Fibroblast of villous mesenchyme (primary cell): ENCODE measurements at regions not wholly inside any gene's neighbourhood (a gene's known extent, or its start where the extent isn't known, plus 50 kb on each side); places are given as distances from the start of the nearest gene placed in this dataset.
"Not testable (repeated sequence)": the region's sequence is repeated elsewhere in the genome, so short reads cannot be mapped to it uniquely, and the experiment has no call there.

ENCODE experiments used
- DNase-seq: peaks from one replicate; pipeline ENCODE4 v3.0.0-alpha.2; 2010; ENCODE audit warnings: low read depth
- H3K4me3 ChIP-seq: 2 replicates; pipeline ENCODE4 v1.5.1; 2011; ENCODE audit warnings: low read depth, mild to moderate bottlenecking, low read length
- CTCF ChIP-seq: IDR thresholded peaks from 2 replicates; pipeline ENCODE4 v1.5.1; 2012; ENCODE audit warnings: low read depth, mild to moderate bottlenecking, low read length; ENCODE audit not compliant: insufficient read depth

- no peak overlapping the region for H3K4me3 ChIP-seq
- TF ChIP-seq CTCF = no peak
- no peak for DNase-seq
Observed at GRCh38 chr20:54793291-54793992, 318.0 kb downstream of the DOK5 start.

DNA sequence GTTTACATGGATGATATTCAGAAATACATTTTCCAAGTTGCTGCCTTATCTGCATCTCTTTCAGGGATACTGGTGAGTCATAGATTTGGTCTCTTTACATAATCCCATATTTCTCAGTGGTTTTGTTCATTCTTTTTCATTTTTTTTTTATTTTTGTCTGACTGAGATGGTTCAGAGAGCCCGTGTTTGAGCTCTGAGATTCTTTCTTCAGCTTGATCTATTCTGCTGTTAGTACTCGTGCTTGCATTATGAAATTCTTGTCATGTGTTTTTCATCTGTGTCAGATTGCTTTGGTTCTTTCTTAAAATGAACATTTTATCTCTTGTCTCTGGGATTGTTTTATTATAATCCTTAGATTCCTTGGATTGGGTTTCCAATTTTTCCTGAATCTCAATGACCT lies 317.3 kb downstream of the DOK5 start:
- no peak for DNase-seq

GRCh38 chr20:54788260-54788659 lies 312.9 kb downstream of the DOK5 start:
- DNase-seq, H3K4me3 ChIP-seq: not testable (repeated sequence)

More for the DNA sequence above, 317.3 kb downstream of the DOK5 start:
- no peak for TF ChIP-seq CTCF
- no peak overlapping the region for H3K4me3 ChIP-seq

GRCh38 chr20:54782758-54783157 lies 307.4 kb downstream of the DOK5 start:
- DNase-seq, H3K4me3 ChIP-seq: not testable (repeated sequence)

GRCh38 chr20:54774426-54774825 lies 299.0 kb downstream of the DOK5 start:
- no peak overlapping the region for H3K4me3 ChIP-seq
- DNase-seq = no peak
- no peak for TF ChIP-seq CTCF

- TF ChIP-seq CTCF = no peak
- no peak overlapping the region for H3K4me3 ChIP-seq
- DNase-seq = no peak
Observed at GRCh38 chr20:54773643-54774000, 298.2 kb downstream of the DOK5 start.

GRCh38 chr20:54772893-54773642 lies 297.7 kb downstream of the DOK5 start:
- DNase-seq = no peak
- H3K4me3 ChIP-seq = no peak overlapping the region
- no peak for TF ChIP-seq CTCF

DNA sequence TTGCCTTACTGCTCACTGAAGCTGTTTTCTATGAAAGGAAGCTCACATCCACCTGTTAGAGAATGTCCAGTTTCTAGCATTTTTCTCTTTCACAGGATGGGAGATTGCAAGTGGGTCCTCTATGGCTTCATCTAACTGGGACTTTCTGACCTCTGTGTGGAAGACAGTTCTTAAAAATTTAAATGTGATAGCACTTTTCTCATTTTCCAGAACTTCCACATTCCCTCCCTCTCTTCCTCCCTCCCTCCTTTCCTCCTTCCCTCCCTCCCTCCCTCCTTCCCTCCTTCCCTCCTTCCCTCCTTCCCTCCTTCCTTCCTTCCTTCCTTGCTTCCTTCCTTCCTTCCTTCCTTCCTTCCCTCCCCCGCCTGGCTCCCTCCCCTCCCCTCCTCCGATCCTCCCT lies 291.1 kb downstream of the DOK5 start:
- TF ChIP-seq CTCF = no peak
- DNase-seq = no peak
- no peak overlapping the region for H3K4me3 ChIP-seq
